ENCODE measurements at regions not wholly inside any gene's neighbourhood (a gene's known extent, or its start where the extent isn't known, plus 50 kb on each side); places are given as distances from the start of the nearest gene placed in this dataset.

- Histone ChIP-seq H3K27ac (ENCODE audit: low read depth, low read length) (no peak overlapping the region), H3K4me2 (ENCODE audit: insufficient read depth, low read length) (no peak overlapping the region), H3K36me3 (ENCODE audit: insufficient read depth, low read length) (no peaks in the 10 kb centered on the region), H3K27me3 (ENCODE audit: insufficient read depth, low read length) (no peaks in the 10 kb centered on the region), H3K4me1 (ENCODE audit: insufficient read depth, low read length) (no peaks in the 10 kb centered on the region), H2AFZ (ENCODE audit: low read length) (no peak overlapping the region), H3K9me3 (ENCODE audit: low read depth, low read length) (no peaks in the 10 kb centered on the region), H3K4me3 (ENCODE audit: insufficient read depth, low read length) (no peak overlapping the region), H4K20me1 (ENCODE audit: insufficient read depth, low read length) (no peaks in the 10 kb centered on the region), H3K79me2 (ENCODE audit: insufficient read depth, low read length) (no peaks in the 10 kb centered on the region)
- DNase-seq (ENCODE audit: insufficient read length, low spot score, missing footprints), result no peak
- TF ChIP-seq CTCF (IDR thresholded peaks at IDR 0.05; ENCODE audit: extremely low read depth, low read depth, low read length), result no peak
Measured at GRCh38 chr2:14123436-14124103, 508.9 kb upstream of the LRATD1 start.

GRCh38 chr2:14125624-14126293 is 506.8 kb upstream of the LRATD1 start:
- no peak for DNase-seq (ENCODE audit: insufficient read length, low spot score, missing footprints)
- Histone ChIP-seq H3K27ac (ENCODE audit: low read depth, low read length) (no peak overlapping the region), H3K4me3 (ENCODE audit: insufficient read depth, low read length) (no peak overlapping the region), H3K4me2 (ENCODE audit: insufficient read depth, low read length) (no peak overlapping the region), H3K4me1 (ENCODE audit: insufficient read depth, low read length) (no peaks in the 10 kb centered on the region), H3K79me2 (ENCODE audit: insufficient read depth, low read length) (no peaks in the 10 kb centered on the region), H3K27me3 (ENCODE audit: insufficient read depth, low read length) (no peaks in the 10 kb centered on the region), H3K36me3 (ENCODE audit: insufficient read depth, low read length) (no peaks in the 10 kb centered on the region), H4K20me1 (ENCODE audit: insufficient read depth, low read length) (no peaks in the 10 kb centered on the region), H2AFZ (ENCODE audit: low read length) (no peak overlapping the region), H3K9me3 (ENCODE audit: low read depth, low read length) (no peaks in the 10 kb centered on the region)
- no peak for TF ChIP-seq CTCF (IDR thresholded peaks at IDR 0.05; ENCODE audit: extremely low read depth, low read depth, low read length)

- no peaks in the 10 kb centered on the region for H4K20me1 ChIP-seq (ENCODE audit: insufficient read depth, low read length)
- H3K4me2 ChIP-seq (ENCODE audit: insufficient read depth, low read length), result no peak overlapping the region
- no peaks in the 10 kb centered on the region for H3K27me3 ChIP-seq (ENCODE audit: insufficient read depth, low read length)
- no peaks in the 10 kb centered on the region for H3K4me1 ChIP-seq (ENCODE audit: insufficient read depth, low read length)
- no peaks in the 10 kb centered on the region for H3K9me3 ChIP-seq (ENCODE audit: low read depth, low read length)
- no peak overlapping the region for H2AFZ ChIP-seq (ENCODE audit: low read length)
- H3K79me2 ChIP-seq (ENCODE audit: insufficient read depth, low read length), result no peaks in the 10 kb centered on the region
- no peak for TF ChIP-seq CTCF (IDR thresholded peaks at IDR 0.05; ENCODE audit: extremely low read depth, low read depth, low read length)
- H3K4me3 ChIP-seq (ENCODE audit: insufficient read depth, low read length), result no peak overlapping the region
- no peak for DNase-seq (ENCODE audit: insufficient read length, low spot score, missing footprints)
- no peaks in the 10 kb centered on the region for H3K36me3 ChIP-seq (ENCODE audit: insufficient read depth, low read length)
- no peak overlapping the region for H3K27ac ChIP-seq (ENCODE audit: low read depth, low read length)
Measured at GRCh38 chr2:14126846-14127245, 505.7 kb upstream of the LRATD1 start.

GRCh38 chr2:14127765-14128164 is 504.8 kb upstream of the LRATD1 start:
- H3K27me3 ChIP-seq (ENCODE audit: insufficient read depth, low read length), result no peaks in the 10 kb centered on the region
- no peaks in the 10 kb centered on the region for H3K9me3 ChIP-seq (ENCODE audit: low read depth, low read length)
- H2AFZ ChIP-seq (ENCODE audit: low read length), result no peak overlapping the region
- no peak for DNase-seq (ENCODE audit: insufficient read length, low spot score, missing footprints)
- H4K20me1 ChIP-seq (ENCODE audit: insufficient read depth, low read length), result no peaks in the 10 kb centered on the region
- TF ChIP-seq CTCF (IDR thresholded peaks at IDR 0.05; ENCODE audit: extremely low read depth, low read depth, low read length), result no peak
- no peak overlapping the region for H3K4me2 ChIP-seq (ENCODE audit: insufficient read depth, low read length)
- H3K27ac ChIP-seq (ENCODE audit: low read depth, low read length), result no peak overlapping the region
- no peaks in the 10 kb centered on the region for H3K79me2 ChIP-seq (ENCODE audit: insufficient read depth, low read length)
- no peak overlapping the region for H3K4me3 ChIP-seq (ENCODE audit: insufficient read depth, low read length)
- no peaks in the 10 kb centered on the region for H3K36me3 ChIP-seq (ENCODE audit: insufficient read depth, low read length)
- H3K4me1 ChIP-seq (ENCODE audit: insufficient read depth, low read length), result no peaks in the 10 kb centered on the region
